Tibial nerve (tissue), 4 donors: ENCODE measurements at regions not wholly inside any gene's neighbourhood (a gene's known extent, or its start where the extent isn't known, plus 50 kb on each side); places are given as distances from the start of the nearest gene placed in this dataset.

ENCODE experiments used
- EP300 ChIP-seq, 2 donors: sonication (generic); formaldehyde crosslinking; IDR thresholded peaks; one replicate each; pipeline ENCODE4 v1.6.1; 2017; ENCODE audit warnings: antibody characterized with exemption in 2 of 2, mild to moderate bottlenecking in 1 of 2
- POLR2A ChIP-seq, 2 donors: fragments of 450-650 bp; IDR thresholded peaks; one replicate each; pipeline ENCODE4 v1.6.1; 2017; ENCODE audit warnings: antibody characterized with exemption in 2 of 2, mild to moderate bottlenecking in 2 of 2, moderate library complexity in 2 of 2
- TF ChIP-seq, protein P1 (sequence below), 5 experiments: fragments of 200-600 bp in 3 of 5; fragments of 450-650 bp in 2 of 5; sonication (generic) in 3 of 5; IDR thresholded peaks; one replicate each; pipeline ENCODE4 v1.5.1; 2016 to 2019; ENCODE audit warnings: antibody characterized with exemption in 5 of 5, mild to moderate bottlenecking in 3 of 5, moderate library complexity in 2 of 5

DNA sequence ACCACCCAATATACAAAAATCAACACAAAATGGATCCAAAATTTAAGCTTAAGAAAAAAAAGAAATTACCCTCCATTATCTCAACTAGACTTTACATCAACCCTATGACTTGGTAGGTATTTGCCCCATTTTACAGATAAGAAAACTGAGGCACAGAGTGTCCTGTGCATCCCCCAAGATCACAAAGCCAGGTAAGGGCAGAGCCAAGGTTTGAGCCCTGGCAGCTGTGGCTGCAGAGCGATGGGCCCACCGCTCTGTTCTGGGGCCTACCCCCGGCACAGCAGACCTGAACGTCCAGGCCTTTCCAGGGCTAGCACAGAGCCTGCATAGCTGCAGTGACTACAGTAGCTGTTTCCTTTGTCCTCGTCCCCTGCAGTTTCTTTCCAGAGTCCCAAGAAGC lies 417.6 kb downstream of the SOX9 start:
- TF ChIP-seq POLR2A (IDR thresholded peaks at IDR 0.05) (no peak), EP300 (IDR thresholded peaks at IDR 0.05) (no peak)
- TF ChIP-seq, protein P1, sequence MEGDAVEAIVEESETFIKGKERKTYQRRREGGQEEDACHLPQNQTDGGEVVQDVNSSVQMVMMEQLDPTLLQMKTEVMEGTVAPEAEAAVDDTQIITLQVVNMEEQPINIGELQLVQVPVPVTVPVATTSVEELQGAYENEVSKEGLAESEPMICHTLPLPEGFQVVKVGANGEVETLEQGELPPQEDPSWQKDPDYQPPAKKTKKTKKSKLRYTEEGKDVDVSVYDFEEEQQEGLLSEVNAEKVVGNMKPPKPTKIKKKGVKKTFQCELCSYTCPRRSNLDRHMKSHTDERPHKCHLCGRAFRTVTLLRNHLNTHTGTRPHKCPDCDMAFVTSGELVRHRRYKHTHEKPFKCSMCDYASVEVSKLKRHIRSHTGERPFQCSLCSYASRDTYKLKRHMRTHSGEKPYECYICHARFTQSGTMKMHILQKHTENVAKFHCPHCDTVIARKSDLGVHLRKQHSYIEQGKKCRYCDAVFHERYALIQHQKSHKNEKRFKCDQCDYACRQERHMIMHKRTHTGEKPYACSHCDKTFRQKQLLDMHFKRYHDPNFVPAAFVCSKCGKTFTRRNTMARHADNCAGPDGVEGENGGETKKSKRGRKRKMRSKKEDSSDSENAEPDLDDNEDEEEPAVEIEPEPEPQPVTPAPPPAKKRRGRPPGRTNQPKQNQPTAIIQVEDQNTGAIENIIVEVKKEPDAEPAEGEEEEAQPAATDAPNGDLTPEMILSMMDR (IDR thresholded peaks at IDR 0.05), result no peak
